Activated gamma-delta T cell (primary cell): ENCODE measurements at regions not wholly inside any gene's neighbourhood (a gene's known extent, or its start where the extent isn't known, plus 50 kb on each side); places are given as distances from the start of the nearest gene placed in this dataset.
A peak's percentile ranks its signal among the peaks of the same experiment; 100 is the strongest.

ENCODE experiments used
- DNase-seq: peaks from one replicate; lab custom pipeline; 2025; lab: John Stamatoyannopoulos, UW

DNA sequence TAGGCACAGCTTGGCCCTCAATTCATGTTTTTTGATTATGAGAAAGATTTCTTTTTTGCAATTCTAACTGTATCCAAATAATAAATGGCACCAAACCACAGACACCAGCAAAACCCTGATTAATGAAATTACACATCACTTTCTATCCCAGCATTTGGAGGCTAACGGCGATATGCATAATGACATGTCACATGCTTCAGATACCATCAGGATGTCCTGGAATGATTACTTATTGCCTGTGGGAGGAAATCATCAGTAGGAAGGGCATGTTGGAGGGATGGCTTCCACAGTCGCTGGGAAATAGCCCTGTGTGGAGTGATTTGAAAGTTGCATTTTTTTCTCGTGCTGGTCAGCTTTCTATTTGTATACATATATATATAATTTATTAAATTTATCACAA is 121.7 kb downstream of the CMPK2 start:
- no peak for DNase-seq

DNA sequence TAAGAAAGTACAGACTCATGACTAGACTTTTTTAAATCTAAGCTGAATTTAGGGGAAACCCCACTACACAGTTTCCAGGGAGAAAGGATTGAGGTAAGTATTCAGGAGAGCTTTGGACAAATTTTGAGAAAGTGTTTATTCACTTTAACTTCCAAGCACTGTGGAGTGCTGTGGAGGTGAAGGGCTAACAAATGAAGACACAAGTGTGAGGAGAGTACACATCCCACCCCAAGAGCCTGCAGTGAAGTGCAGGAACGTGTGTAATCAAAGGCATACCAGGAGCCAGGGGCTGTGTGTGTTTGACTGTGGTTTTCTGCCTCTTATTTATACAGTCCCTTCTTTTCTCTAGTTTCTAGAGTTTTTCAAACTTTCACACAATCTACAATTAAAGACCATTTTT is 118.3 kb downstream of the CMPK2 start:
- no peak for DNase-seq

DNA sequence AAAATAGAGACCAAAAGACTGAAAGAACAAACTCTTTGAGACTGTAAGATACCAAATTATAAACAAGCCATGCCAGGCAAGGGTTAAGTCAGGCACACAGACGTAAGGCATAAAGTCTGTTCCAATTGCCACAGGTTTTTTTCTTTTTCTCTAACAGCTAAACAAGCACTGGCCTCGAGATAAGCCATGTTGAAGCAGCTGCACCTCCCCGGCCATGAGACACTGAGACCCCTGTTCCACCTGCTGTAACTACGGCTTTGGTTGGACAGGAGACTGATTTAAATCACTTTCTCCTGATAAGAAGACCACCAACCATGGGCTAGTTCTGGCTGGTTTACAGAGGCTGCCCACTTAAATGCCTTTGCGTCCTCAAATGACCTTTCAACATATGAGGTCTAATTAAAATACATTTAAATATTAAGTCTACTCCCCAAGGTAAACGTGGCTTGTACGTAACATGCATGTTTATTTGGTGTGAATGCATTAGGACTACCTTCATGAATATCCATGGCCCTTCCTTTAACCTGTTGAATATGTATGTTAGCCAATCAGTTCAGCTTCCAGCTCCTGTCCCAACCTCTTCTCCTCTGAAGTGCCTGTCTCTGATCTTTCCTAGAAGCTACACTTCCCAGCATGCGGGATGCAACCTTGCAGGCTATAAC is 117.2 kb downstream of the CMPK2 start:
- no peak for DNase-seq

DNA sequence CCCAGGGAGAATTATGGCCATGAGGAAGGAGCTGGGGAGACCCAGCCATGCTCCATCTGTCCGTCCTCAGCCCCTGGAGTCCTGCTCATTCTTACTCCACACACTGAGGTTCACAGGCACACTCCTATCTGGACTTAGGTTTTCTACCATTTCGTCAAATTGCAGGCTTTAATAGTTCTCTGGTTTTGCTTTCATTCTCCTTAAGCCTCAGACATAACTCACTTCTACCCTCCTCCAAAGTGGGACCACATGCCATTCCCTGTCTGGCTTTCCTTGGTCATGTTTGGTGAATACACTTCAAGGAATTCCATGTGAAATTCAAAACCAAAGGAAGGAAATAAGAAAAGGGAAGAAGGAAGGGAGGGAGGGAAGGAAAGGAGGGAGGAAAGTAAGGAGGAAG is 115.7 kb downstream of the CMPK2 start:
- DNase-seq, result no peak

DNA sequence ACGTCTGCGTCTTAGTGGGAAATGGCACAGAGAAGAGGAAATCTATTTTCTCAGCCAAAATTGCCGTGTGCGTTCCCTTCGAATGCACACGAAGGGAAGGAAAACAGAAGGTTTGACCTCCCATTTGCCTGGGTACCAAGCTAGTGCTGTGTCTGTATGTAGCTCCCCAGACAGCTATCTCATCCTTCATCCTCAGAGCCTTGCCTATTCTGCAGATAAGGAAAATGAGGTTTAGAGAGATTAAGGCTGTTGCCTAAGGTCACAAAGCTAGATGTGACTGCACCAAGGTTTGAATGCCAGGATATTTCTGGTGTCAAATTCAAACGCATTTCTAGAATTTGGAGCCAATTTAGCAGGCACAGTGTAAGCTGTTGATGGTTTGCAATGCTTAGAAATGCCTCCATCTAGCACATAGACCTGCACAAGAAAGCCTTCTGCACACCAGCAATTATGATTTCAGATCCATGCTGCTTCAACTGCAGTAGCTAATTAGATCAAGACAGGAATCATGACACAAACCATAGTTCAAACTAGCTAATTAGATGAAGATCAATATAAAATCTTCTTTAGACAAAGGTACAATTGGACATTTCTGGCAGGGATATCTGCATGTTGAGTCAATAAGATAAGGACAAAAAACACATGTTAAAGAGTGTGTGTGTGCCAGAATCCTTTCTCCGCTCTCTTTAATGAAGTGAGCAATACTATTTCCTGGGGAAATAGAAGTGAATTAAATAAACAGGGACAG is 115.1 kb downstream of the CMPK2 start:
- DNase-seq, result no peak

DNA sequence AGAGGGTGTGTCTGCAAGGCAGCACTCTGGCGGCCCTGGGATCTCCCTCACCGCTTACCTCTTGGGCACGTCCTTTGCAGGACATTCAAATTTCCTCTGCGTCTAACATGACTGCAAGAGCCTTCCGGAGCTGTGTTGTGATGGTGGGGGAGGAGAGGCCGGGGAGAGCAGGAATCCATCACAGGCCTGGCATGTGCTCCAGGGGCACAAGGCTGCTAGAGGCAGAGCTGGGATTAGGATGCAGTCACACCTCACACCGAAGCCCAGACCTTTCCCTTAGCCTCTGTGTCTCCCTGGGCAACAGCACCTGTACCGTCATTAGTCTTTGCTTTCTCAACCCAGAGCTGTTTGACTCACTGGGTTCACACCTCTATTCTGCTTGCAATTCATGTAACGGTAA is 111.3 kb downstream of the CMPK2 start:
- no peak for DNase-seq

DNA sequence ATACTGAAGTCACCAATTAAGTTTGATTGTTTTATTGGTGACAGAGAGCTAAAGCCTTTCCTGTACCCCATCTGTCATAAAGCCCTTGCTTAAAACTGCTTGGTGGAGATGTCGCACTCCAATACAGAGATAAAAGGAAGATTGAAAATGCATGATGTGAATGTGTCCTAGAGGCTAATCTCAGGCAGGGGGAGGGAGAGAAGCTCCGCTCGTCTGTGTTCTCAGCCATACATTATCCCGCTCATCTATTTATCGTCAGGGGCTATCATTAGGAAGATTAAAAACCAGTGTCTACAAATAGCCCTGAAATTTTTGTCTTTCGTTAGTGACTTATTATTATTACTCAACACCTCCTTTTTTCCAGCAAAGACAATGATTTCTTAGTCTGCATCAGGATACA is 110.3 kb downstream of the CMPK2 start:
- no peak for DNase-seq

DNA sequence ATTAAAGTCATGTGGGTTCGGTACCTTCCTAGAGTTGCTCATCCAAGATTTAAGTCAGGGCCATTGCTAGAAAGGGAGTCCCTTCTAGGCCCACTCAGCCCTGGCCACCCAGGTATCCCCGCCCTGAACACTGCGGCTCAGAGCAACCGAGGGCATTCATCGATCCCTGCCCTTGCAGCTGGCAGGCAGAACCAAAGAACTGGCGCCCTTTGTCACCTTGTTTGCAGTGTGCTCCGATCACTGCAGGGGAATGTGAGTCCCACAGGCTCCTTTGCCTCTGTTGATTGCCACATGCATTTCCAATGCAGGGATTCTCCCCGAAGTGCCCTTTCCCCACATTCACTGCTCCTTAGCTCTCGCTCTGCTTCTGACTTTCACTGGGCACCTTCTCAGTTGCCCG is 108.5 kb downstream of the CMPK2 start:
- DNase-seq, result no peak

DNA sequence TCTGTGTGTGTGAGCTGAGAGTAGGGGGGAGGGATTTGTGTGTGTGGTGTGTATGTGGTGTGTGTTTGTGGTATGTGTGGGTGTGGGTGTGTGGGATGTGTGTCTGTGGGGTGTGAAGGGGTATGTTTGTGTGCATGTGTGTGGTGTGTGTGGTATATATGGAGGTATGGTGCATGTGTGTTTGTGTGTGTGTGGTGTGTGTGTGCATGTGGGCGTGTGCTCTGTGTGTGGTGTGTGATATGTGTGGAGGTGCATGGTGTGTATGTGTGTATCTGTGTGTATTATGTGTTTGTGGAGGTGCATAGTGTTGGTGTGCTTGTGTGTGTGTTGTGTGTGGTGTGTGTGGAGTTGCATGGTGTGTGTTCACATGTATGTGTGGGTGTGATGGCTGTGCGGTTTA is 106.0 kb downstream of the CMPK2 start:
- DNase-seq, result no peak

DNA sequence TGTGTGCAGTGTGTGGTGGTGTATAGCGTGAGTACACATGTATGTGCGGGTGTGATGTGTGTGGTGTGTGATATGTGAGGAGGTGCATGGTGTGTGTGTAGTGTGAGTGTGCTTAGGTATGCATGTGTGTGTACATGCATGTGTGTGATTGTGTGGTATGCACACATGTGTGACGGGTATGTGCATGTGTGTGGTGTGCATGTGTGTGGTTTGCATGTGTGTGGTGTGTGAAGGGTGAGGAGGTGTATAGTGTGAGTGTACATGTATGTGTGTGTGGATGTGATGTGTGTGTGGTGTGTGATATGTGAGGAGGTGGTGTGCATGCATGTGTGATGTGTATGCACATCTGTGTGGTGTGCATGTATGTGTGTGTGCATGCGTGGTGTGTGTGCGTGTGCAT is 105.6 kb downstream of the CMPK2 start:
- DNase-seq, result no peak

DNA sequence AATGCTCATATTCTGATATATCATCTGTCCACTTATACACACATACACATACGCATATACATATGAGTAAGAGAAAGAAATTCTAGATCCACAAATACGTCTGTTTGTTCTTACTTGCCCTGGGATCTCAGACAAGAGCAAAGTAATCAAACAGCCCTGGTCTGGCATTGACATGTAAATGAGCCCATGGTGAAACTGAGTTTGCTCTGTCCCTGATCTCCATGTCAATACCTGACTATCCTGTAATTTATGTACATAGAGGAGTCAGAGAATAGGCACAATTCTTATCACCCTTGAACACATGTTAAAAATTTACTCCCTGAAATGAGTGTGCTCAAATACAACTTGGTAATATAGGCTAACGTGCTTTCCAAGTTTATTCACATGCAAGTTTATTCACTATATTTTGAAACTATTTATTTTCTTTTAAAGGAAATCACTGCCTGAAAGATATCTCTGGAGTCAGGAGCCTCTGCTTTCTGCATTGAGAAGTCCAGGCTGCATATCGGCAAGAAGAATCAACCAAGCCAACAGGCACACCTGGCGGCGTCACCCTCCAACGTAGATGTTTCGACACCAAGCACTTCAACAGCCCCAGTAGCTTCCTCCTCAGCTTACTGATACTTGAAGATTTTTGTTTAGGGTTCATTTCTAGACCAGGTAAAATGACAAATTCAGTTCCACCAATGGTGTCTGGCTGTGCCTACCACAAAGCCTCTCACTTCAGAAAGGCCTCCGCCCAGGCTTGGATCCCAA is 100.6 kb downstream of the CMPK2 start:
- DNase-seq, result no peak

DNA sequence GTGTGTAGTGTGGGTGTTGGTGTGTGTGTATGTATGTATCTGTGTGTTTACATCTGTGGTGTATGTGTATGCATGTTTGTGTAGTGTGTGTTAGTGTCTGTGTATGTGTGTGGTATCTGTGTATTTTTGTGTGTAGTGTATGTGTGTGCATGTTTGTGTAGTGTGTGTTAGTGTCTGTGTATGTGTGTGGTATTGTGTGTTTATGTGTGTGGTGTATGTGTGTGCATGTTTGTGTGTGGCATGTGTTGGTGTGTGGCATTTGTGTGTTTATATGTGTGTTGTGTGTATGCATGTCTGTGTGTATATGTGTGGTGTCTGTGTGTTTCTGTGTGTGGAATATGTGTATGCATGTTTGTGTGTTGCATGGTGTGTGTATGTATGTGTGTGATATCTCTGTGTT is 96.4 kb downstream of the CMPK2 start:
- no peak for DNase-seq

DNA sequence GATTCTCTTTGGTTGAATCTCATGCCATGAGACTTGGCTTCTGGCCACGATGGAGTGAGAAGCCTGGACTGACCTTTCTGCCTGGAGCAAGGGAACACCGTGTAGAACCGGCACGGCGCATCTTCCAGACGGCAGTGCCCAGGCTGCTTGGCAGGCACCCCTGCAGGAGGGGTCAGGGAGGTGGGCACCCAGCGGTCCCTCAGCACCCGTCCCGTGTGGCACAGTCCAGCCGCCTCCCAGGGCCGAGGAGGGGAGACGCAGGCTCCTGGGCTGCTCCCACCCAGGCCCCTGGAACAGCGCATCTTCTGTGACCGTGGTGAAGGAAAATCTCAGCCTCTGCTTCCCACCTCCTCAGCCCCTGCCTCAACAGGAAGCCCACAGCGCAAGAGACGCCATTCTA is 95.7 kb downstream of the CMPK2 start:
- no peak for DNase-seq

DNA sequence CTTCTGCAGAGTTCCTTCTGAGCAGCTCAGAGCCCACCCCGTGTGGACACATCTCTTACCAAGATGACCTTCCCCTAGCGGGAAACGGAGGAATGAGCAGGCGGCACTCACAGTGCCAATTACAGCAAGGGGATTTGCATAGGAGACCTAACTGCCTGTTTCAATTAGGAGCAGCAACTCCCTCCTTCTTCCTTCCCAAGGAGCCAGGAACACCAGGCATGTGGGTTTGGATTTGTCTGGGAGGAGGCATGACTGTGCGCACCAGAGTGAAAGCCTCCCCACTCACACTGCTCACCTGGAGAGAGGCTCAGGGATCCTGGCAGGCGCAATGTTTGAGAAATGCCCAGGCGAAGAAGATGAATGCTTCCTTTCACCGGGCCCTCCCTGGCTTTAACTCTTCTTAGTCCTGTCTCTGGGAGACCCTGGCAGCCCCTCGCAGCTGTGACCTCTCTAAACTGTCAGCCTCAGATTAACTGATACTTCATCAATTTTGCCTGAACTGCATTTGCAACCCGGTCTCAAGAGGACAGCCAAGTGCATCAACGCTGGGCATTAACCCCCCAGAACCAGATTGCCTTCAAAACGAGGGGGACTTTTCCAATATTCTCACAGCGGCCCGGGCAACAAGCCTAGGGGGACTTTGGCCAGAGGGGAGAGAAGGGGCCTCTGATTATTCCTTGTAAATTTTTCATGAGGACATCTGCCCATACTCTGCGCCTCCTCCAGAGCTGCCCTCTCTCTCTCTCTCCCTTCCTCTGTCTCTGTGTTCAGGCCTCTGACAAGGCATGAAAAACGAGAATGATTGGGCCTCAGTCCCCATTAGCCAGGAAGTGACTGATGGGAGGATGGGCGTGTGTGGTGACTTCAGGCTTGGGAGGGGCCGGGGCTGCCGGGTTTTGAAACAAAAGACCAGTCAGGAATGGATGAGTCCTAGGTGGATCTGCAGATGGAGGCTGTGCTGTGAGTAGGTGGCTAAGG is 93.8 kb downstream of the CMPK2 start:
- DNase-seq, result no peak

DNA sequence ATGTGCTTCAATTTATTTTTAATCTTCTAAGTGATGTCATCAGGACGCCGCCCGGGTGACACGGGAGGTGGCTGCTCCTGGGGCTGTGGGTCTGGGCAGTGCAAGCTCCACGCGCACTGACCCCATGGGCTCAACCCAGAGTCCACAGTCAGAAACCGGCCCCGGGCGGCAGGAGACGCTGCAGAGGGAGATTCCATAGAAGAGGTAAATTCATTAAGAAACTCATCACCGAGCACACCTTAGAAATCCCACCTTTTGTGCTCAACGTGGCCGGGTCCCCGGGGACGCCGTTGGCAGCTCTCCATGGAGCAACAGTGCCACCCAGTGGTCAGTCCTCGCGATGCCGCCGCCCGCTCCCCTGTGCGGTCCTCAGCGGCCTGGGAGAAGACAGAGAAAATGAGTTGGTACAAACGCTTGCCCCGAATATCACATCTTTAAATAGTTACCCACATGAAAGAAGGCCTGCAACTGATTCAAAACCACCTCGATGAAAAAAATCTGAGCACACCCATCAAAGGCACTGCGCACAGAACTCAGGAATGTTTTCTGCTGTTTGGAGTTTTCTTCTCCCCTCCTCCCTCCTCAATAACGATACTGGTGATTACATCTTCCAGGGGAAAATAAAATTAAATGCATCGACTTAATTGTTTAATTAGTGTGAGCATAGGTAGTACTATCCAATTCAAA is 92.6 kb downstream of the CMPK2 start:
- DNase-seq, result peak; percentile 31

DNA sequence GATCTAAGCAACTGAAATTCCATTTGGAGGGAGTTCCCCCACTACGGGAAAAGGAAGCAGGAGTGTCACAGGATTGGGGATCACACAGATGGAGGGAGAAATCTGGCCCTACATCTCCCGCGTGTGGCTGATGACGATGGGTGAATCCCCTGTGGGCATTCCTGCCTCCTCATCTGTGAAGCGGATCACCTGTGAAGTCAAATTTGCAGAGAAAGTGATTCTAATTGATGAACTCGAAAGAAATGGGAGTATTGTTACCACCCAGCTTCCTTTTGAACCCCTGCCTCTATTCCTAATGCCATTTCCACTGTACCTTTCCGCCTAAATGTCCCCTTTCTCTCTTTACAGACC is 92.0 kb downstream of the CMPK2 start:
- no peak for DNase-seq

DNA sequence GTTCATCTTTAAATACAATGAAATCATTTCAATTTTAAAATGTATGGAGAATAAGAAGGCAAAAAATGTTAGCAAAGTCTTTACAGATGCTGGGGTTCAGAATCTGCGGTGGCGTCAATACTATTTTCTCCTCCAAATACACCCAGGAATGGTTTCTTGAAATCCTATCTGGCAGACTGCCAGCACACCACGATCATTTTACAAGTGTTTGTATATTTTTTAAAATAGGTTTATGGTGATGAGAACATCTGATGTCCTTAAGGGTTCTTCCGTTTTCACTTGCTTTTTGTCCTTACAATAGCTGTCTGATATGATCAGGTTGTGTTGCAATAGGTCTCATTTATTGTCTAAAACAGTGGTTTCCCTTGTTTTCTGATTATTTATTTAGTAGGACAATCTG is 89.6 kb downstream of the CMPK2 start:
- DNase-seq, result no peak

DNA sequence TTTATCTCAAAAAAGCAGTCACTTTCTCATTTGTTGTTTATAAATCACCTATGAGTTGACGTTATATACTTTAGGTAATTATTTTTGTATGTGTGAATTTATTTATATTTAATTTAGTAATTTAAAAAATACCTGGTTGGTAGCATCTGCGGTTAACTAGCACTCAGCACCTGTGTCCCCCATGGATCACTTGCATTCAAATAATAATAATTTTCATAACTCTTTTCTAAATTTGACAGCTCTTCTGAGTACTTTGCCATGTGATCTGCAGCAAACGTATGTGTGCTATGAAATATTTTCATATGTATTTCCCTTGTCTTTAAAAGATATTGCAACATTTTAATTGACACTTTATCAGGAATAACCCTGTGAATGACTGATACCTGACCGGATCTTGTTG is 88.1 kb downstream of the CMPK2 start:
- DNase-seq, result no peak

DNA sequence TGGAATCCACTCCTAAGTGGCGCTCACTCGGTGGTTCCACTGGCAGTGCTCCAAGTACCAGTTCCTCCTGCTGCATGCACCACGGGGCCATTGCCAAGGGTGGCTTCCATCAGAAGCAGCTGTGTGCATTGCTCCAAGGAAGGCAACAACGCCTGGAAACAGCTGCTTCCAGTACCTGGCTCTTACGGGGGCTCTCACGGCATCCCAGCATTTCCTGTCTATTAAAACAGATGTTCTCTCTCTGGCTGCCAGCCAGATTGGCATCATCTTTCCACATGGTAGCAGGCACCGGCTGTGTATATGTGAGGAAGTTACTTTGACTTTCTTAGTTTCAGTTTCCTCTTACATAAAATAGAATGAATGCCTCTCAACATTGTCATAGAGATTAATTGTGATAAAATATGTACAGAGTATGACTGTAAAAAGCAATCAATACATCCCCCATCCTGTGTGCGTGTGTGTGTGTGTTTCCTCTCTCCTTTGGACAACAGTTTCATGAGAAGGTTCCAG is 84.9 kb downstream of the CMPK2 start:
- DNase-seq, result no peak

DNA sequence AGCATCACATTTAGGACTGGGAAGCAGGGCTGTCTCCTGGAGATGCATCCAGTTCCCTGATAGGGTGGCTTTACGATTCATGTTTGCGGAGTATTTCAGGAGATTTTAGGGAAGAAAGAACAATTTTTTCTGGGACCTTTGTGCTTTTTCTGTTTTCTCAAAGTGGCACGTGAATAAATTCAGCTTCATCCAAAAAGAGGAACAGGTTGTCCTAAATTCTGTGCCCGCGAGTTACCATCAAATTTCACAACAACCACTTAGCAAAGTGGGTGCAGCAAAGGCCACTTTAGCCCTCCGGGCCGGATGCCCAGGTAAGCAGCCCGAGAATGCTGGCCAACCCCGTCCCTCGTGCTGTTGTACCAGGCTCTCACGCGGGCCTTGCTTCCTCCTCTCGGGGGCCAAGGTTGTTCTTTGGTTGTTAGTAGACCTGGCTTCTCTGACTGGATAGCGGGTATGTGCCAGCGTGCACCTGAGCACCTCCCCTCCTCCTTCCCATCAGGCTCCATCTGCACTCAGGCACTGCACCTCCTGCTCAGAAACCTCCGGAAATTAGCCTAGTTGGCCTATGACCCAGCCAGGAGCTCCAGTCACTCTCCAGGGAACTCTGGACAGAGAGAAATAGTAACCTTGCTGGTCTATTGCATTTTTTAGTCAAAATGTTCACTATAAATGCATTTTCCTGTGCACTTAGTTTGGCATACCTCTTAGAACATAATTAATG is 83.0 kb downstream of the CMPK2 start:
- DNase-seq, result no peak

DNA sequence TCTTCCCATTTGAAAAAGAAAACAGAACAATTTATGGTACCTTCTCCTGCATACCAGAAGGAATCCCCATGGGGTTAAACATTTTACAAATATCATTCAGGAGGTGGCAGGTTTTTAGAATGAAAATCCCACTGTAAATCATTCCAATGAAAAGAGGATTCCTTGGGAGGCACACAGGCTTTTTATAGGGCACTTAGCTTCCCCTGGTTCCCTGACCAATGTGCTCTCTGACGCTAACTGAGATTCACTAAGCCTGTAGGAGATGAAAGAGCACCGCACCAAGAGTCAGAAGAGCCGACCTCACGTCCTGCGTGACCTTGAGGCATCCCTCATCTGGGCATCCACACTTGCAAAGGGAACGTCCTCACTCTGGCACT is 82.5 kb downstream of the CMPK2 start:
- DNase-seq, result no peak
